HG02759 (cell line): ENCODE measurements at regions not wholly inside any gene's neighbourhood (a gene's known extent, or its start where the extent isn't known, plus 50 kb on each side); places are given as distances from the start of the nearest gene placed in this dataset.

ENCODE experiments used
- ATAC-seq: cut with Tn5 transposase; IDR thresholded peaks from one replicate; pipeline ENCODE4 v1.9.1; 2021; ENCODE audit warnings: mild to moderate bottlenecking, moderate library complexity; ENCODE audit not compliant: unreplicated experiment

DNA sequence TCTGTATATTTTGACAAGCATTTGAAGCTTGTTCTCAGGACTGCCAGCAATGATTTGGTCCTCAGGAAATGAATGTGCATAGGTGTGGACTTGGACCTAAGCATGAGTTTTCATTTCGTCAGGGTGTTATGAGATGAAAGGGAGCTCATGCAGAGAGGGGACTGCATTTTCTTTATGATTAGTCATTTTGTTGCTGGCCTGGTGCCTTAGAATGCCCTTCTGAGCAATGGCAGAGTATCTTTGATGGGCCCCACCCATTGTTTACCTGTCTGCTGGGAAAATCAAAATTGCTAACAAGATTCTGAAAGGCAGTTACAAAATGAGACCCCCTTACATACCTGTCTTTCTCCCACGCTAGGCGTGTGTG, 51.5 kb upstream of the MTHFD1L start:
- peak; percentile 60 for ATAC-seq
